HG03432 (cell line): ENCODE measurements at regions not wholly inside any gene's neighbourhood (a gene's known extent, or its start where the extent isn't known, plus 50 kb on each side); places are given as distances from the start of the nearest gene placed in this dataset.
"Not testable (repeated sequence)": the region's sequence is repeated elsewhere in the genome, so short reads cannot be mapped to it uniquely, and the experiment has no call there.

ENCODE experiments used
- ATAC-seq: cut with Tn5 transposase; IDR thresholded peaks from one replicate; pipeline ENCODE4 v1.9.1; 2021; ENCODE audit warnings: mild to moderate bottlenecking, moderate library complexity; ENCODE audit not compliant: unreplicated experiment

DNA sequence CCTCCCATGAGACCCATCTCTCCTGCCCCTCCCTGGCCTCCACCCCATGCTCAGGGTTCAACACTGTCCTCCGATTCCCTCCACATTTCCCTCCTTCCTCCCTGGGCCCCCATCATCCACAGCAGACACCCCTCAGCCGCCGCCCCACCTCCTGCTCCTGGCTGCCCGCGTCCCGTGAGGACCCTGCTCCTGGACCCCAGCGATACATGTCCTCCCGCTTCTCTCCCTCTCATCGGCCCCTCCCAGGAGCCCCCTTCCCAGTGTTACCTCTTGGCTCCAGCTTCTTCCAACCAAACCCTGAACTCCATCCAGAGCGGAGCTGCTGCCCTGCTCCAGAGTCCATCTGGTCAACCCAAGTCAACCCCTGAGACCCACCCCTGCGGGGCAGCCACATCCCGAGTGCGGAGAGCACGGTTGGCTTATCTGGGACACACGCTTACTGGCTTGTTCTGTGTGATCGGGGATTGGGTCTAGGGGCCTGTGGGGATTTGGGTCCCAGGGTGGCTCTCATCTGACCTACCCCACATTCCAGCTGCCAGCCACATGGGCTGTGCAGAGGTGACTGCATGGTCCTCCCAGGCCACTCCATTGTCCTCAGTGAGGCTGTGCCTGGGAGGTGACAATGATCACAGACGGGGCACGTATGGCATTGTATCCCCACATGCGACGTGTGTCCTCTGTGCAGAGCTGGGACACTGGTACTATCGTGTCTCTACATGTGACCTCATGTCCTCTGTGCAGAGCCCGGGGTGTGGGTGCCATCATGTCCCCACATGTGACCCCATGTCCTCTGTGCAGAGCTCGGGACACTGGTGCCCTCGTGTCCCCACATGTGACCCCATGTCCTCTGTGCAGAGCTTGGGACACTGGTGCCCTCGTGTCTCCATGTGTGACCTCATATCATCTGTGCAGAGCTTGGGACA is 333.6 kb downstream of the ADGRD1 start:
- ATAC-seq = no peak

DNA sequence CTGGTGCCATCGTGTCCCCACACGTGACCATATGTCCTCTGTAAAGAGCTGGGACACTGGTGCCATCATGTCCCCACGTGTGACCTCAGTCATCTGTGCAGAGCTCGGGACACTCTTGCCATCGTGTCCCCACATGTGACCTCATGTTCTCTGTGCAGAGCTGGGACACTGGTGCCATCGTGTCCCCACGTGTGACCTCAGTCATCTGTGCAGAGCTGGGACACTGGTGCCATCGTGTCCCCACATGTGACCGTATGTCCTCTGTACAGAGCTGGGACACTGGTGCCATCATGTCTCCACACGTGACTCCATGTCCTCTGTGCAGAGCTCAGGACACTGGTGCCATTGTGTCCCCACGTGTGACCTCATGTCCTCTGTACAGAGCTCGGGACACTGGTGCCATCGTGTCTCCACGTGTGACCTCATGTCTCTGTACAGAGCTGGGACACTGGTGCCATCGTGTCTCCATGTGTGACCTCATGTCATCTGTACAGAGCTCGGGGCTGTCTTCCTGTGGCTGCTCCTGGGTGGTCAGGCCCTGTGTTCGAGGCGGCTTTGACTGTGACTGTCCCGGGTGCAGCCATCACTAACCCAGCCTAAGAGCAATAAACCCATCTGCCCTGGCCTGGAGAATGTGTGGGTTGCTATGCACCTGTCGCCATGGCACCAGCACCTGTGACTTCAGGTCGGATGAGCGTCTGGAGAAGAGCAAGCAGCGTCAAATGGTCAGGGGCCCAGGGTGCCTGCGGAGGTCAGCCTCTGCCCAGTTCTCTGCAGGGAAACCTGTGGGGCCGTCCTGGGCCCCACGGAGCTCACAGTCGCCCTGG is 334.4 kb downstream of the ADGRD1 start:
- ATAC-seq = no peak

DNA sequence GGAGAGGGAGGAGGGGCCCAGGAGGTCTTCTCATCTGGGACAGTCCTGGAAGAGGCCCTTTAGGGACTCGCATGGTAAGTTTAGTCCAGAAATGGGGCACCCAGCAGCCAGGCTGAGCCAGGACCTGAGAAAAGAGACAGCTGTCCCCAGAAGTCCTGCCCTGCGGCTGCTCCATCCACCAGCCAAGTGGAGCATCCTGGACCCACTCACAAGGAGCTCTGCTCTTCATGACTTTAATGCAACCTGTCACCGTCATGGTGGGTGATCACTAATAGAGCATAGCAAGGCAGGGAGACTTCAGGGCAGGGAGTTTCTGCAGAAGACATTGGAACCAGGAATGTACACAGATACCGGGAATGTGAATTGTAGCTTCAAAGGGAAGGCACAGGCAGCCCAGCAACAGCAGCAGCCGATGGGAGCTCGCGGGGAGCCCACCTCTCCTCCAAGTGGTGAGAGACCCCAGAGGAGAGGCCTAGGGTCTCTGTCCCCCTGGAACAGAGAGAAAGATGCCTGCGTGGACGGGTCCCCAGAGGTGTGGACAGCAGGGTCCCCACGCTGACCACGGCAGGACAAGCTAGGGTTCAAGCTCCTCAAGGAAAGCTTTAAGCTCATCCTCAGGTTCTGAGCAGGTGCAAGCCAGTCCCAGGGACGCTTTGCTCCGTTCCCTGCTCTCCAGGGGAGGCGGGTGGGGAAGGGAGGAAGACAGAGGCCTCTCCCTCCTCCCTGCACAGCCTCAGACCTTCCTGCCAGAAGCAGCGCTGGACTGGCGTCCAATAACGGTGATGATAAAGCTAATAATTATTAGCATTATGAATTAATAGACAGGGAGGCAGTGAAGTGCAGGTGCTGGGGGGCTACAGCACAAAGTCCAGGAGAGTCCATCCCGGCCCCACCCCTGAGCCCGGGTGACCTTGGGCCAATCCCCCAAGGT is 335.3 kb downstream of the ADGRD1 start:
- ATAC-seq = not testable (repeated sequence)

DNA sequence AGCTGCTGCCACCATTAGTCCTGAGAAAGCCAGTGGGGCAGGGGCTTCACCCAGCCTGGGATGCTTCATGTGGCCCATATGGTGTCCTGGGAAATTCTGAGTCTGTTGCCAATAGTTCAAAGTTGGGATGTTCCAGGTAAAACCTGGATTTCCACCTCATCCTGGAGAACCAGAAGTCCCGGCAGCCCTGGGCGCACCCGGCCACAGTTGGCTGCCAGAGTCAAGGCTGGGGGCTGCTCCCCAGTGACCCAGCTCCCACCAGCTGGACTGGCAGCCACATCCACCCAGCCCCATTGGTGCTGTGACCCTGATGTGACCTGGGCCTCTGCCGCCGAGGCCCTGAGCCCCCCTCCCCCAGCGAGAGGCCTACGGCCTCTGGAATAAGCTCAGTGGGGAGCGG is 336.1 kb downstream of the ADGRD1 start:
- not testable (repeated sequence) for ATAC-seq

DNA sequence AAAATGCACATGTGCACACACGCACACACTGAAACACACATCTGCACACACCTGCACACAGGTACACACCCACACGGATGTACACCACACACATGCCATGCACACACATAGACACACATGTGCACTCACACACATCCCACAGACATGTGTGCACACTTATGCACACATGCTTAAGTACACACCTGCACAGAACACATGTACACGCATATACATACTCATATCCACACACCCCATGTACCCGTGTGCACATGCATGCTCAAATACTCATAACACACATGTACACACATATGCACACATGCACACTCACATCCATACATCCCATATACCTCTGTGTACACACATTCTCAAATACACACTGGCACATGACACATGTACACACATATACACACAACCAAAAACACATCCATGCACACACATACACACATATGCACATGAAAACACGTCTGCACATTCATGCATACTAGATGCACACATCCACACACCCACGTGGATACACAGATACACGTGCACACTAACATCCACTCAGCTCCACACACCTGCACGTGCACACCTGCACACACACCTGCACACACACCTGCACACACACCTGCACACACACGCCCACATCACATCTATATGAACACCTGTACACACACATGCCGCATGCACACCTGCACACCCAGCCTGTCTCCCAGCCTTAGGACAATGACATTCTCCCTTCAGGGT is 336.7 kb downstream of the ADGRD1 start:
- no peak for ATAC-seq

DNA sequence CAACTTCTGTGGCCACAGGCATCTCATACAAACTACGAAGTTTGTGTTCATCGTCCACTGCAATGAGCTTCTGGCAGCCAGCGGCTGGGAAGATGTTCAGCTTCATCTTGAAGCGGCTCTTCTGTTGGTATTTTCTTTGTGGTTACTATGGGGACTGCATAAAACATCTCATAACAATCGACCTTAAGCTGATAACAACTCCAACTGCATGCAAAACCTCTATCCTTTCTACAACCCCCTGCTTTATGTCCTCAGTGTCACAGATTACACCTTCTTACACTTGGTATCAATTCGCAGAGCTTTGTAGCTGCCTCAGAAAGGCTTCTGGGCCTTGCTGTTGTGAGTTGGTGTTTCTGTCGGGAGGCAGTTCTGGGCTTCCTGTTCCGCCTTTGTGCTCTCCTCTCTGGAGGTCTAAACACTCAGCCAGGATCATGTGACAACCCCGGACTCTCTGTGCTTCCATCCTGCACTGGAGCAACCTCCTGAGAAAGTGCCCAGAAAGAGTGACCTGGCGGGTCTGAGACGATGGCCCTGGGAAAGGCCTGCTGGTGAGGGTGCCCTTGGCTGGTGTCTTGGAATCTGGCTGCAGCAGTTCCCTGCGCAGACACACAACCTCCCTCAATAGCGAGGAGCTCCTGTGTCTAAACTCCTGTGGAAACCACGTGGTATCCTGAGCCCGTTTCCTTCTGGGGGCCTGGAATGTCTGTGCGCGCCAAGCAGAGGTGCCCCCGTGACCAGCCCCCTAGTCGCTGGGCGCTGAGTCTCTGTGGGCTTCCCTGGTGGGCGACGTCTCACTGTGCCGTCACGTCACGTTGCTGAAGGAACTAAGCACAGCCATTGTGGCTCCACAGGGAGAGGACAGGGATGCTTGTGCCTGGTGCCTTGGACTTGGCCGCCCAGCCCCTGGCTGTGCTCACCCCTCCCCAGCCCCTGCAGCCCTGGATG is 339.6 kb downstream of the ADGRD1 start:
- ATAC-seq = not testable (repeated sequence)

DNA sequence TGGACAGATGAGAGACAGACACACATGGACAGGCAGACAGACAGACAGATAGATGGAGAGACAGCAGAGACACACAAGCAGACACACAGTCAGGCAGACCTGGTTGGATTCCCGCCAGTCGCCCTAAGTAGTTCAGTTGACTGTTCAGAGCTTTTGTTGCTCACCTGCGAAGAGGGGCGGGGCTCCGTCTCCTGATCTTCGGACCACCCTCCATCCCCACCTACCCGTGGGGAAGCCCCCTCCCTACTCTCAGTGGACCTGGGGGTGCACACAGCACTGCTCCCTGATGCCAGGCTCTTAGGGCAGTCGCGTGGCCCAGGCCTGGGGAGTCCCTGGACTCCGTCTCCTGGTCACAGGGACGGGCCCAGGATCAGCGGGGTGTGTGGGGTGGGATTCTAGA is 341.0 kb downstream of the ADGRD1 start:
- ATAC-seq = not testable (repeated sequence)

DNA sequence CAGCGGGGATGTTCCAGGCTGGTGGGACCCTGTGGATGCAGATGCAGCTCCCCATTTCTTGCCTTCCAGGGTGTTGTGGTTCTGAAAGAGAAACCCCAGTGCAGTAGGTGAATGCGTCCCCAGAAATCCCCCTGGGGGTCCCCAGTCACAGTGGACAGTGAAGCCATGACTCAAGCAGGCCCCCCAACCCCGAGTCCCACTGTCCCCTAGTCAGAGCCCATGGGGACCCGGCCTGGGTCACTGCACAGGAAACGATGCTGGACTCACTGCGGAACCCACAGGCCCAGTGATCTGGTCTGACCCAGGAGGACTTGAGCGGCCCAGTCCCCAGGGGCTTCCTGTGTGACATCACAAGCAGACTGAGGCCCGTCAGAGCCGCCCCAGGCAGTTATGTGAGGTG is 341.4 kb downstream of the ADGRD1 start:
- ATAC-seq = not testable (repeated sequence)

DNA sequence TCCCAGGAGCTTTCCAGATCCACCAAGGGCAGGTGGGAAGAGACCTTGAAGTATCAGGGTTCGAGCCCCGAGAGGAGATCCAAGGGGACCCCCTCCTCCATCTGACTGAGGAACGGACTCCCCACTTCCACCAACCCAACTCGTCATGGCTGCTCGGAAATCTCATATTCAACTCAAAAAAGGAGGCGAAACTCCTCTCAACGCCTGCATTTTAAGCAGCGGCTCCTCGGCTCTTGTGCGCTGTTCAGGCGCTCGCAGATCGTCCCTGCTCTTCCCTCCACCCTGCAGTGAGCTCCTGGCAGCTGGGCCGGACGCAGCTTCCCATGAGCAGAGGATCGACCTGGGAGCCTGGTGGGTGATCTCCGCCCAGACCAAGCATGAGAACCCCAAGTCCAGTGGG is 341.9 kb downstream of the ADGRD1 start:
- not testable (repeated sequence) for ATAC-seq

DNA sequence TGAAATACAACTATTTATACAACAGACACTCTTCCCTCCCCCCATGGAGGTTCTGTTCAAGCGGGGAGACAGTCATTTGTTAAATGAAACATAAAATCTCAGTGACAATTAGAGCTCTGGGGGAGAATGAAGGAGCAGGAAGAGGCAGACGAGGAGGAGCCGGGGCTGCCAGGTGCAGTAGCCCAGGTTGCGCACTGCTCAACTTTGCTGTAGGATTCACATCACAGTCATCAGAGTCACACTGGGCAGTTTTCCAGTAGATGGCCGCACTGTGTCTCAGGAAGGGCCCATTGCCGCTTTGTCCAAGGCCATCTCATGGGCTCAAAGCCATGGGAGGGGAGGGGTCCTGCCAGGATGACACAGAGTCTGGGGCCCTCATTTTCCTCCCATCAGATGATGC is 342.4 kb downstream of the ADGRD1 start:
- not testable (repeated sequence) for ATAC-seq

DNA sequence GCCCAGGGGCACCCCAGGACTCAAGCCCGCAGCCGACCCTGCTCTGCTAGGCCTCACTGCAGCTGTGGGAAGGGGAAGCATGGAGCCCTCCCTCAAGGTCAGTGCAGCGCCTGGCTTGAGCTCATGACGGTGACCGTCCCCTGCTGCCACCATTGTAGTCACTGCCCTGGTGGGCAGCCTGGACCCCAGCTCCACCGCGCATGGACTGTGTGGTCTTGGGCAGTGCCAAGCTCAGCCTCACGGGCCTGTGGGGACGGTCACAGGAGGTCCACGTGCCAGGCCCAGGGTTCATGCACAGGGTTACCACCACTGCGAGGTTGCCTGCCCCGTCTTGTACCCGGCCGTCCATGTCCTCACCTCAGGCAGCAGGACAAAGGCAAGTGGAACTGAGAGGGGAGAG is 342.9 kb downstream of the ADGRD1 start:
- not testable (repeated sequence) for ATAC-seq

DNA sequence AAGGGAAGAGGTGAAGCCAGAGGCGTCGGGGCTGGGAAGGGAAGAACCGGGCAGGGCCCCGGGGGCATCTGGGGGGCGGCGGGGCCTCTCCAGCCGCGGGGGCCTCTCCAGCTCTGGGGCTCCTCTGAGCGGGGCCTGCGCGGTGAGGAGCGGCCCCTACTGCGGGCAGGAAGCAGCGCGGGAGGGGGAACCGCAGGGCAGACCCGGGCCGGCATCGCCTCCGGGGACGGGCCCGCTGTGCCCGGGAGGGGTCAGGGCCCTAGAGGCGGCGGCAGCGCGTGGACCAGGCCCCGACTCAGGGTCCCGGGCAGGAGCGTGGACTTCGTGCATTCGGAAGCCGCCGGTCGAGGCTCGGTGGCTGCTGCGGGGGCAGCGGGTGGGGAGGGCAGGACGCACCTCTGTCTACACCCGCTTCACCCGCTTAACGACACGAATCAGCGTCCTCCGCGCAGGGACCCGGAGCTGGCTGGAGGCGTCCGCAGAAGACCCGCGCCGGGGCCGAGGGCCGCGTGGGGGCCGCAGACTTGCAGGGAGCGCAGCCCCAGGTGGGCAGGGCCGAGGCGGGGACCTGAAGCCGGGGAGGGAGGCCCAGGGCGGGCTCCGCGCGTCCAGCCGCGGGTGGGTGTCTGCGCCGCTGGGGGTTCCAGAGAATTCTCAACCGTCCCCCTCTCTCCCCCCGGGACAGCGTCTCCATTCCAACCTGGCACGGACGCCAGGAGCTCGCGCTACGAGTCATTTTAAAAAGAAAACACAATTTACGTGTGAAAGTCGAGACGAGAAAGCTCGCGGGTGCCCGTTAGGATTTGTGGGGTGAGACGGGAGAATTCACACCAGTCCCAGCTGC is 345.0 kb downstream of the ADGRD1 start:
- ATAC-seq = not testable (repeated sequence)

DNA sequence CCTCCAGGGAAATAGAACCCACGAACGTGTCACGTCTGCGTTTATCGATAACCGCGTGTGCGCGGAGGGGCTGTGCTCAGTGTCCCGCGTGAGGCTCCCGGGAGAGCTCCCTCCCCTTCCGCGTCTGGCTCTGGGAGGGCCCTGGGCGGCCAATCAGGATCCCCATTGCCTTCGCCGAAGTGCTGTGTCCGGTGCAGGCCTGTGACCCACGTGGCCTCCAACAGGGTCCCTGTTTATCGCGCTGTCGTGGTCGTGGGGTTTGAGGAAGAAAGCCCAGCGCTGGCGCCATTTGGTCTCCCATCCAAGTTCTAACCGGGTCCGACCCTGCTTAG is 345.6 kb downstream of the ADGRD1 start:
- not testable (repeated sequence) for ATAC-seq

DNA sequence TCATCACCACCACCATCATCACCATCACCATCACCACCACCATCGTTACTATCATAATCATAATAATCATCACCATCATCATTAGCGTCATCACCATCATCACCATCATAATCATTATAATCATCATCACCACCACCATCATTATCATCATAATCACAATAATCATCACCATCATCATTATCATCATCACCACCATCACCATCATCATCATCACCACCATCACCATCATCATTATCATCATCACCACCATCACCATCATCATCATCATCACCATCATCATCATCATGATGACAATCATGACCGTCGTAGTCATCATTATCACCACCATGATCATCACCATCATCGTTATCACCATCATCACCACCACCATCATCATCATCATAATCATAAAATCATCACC is 349.9 kb downstream of the ADGRD1 start:
- ATAC-seq = not testable (repeated sequence)

DNA sequence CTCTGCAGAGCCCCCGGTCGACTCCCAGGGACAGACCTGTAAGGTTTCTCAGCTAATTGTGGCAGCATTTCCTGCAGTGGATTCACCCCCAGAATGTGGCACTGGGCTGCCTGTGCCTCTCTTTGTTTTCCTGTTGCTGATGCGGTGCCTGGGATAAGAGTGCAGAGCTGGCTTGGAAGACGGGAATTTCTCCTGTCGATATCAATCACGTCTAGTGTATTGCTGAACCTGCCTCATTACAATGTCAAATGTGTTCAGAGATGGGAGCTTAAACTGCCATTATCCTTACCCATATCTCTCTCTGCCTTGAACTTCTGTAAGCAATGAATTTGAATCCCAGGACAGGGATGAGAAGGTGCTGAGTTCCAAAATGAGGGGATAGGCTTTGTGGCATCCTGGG is 350.9 kb downstream of the ADGRD1 start:
- ATAC-seq = not testable (repeated sequence)

DNA sequence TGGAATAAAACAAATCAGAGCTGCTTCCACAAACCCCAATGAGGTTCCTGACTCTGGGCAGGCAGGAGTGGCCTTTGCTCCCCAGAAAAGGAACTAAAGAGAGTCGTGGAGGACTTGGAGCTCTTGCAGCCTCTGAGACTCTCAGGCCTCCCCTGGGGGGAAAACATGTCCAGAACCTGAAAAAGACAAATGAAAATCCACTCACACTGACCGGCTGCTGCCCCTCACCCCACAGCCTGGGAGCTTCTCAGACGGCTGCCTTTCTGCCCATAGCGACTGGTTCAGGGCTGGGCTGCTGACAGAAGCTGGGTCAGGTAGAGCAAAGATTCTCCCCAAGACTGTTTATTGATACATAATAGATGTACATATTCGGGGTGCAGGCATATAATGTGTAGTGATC is 356.0 kb downstream of the ADGRD1 start:
- no peak for ATAC-seq

DNA sequence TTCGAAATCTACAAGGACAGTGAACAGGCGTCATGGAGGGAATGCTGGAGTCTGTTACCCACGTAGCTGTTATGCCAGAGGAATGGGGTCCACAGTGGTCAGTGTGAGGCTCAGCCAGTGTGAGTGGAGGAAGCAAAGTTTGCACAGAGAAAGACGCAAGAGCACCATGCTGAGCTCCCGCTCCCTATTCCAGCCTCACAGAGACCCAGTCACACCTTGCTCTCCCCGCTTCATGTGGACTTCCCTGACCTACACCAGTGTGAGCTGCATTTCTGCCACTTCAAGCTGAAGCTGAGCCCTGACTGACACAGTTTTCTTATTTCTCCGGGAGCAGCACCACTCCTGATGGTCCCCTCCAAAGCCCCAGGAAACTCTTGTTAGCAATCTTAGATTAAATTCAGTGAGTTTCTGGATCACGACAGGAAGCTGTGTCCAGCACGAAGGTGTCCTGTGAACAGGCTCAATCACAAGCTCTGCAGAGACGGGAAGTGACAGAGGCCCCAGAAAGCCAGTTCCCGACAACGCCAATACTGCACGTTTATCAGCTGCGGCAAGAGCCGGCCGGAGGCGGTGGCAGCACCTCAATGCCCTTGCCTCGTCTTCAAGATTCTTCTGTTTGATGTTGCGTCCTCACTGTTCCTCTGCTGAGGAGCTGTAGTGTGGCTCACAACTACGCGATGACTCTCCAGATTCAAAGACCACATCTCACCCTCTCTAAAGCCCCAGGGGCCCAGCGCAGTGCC is 356.7 kb downstream of the ADGRD1 start:
- ATAC-seq = not testable (repeated sequence)
